GM12878 (cell line): ENCODE measurements at regions not wholly inside any gene's neighbourhood (a gene's known extent, or its start where the extent isn't known, plus 50 kb on each side); places are given as distances from the start of the nearest gene placed in this dataset.

Experiments used
- ATAC-seq: fragments of 200-7000 bp; cut with Tn5 transposase; 3 replicates; pipeline ENCODE4 v1.9.1; 2020; ENCODE audit warnings: mild to moderate bottlenecking, moderate library complexity
- BruUV-seq: library from RNA; stranded (reverse); fragments of 400-500 nt; replicated peaks from 2 replicates; lab custom pipeline; 2021; lab: Mats Ljungman, UMichigan
- CTCF ChIA-PET: fragments of 300-600 bp; sonication (Branson Sonifier 250); formaldehyde crosslinking; extraction: SDS; loops from one replicate; lab custom pipeline; 2021; ENCODE audit warnings: inconsistent platforms; lab: Yijun Ruan, JAX
- POLR2A ChIA-PET: fragments of 350-600 bp; formaldehyde crosslinking; extraction: SDS; loops from one replicate; lab custom pipeline; 2021; ENCODE audit warnings: inconsistent platforms; lab: Charles Lee
- RAD21 ChIA-PET: fragments of 300-600 bp; sonication (Branson Sonifier 250); formaldehyde crosslinking; loops from one replicate; lab custom pipeline; 2023; ENCODE audit warnings: antibody characterized with exemption; ENCODE audit not compliant: unreplicated experiment; lab: Charles Lee
- SMC1A ChIA-PET: fragments of 300-600 bp; sonication (Branson Sonifier 250); formaldehyde crosslinking; loops from one replicate; lab custom pipeline; 2023; ENCODE audit not compliant: unreplicated experiment, uncharacterized antibody; lab: Charles Lee
- DNase-seq: peaks from one replicate; pipeline ENCODE4 v3.0.0-alpha.2; 2011; ENCODE audit warnings: low read depth, low spot score
- FAIRE-seq: peaks from 3 replicates; lab custom pipeline; 2011; peaks lifted over from hg19 to GRCh38; lab: Jason Lieb, UNC
- H2AFZ ChIP-seq: 2 replicates; pipeline ENCODE4 v1.6.0; 2011; ENCODE audit warnings: low read depth, low read length, control low read depth; ENCODE audit not compliant: control insufficient read depth
- H3K27ac ChIP-seq: 2 replicates; pipeline ENCODE4 v1.5.1; 2011; ENCODE audit warnings: control low read depth; ENCODE audit not compliant: control insufficient read depth, insufficient read depth
- H3K27me3 ChIP-seq, 2 experiments: replicated peaks in 1 of 2; 2 replicates each; pipeline versions ENCODE4 v1.6.0 to v1.6.1; 2011; ENCODE audit warnings: low read length in 1 of 2; ENCODE audit not compliant: control insufficient read depth in 2 of 2, insufficient read depth in 2 of 2
- H3K36me3 ChIP-seq, 2 experiments: 2 replicates each; pipeline ENCODE4 v1.5.1; 2011; ENCODE audit warnings: low read length in 1 of 2; ENCODE audit not compliant: control insufficient read depth in 2 of 2, insufficient read depth in 2 of 2
- H3K4me1 ChIP-seq: 2 replicates; pipeline ENCODE4 v1.6.1; 2011; ENCODE audit warnings: mild to moderate bottlenecking, low read length, moderate library complexity, mixed read lengths; ENCODE audit not compliant: control insufficient read depth, insufficient read depth
- H3K4me2 ChIP-seq: 2 replicates; pipeline ENCODE4 v1.6.0; 2011; ENCODE audit warnings: control low read depth; ENCODE audit not compliant: control insufficient read depth, insufficient read depth
- H3K4me3 ChIP-seq: fragments of 200-600 bp; sonication (generic); 2 replicates; pipeline ENCODE4 v1.5.1; 2016
- H3K79me2 ChIP-seq: 2 replicates; pipeline ENCODE4 v1.6.0; 2011; ENCODE audit warnings: low read length; ENCODE audit not compliant: control insufficient read depth, insufficient read depth
- H3K9ac ChIP-seq: 2 replicates; pipeline ENCODE4 v1.8.0; 2011; ENCODE audit warnings: low read length, control low read depth, mixed read lengths; ENCODE audit not compliant: control insufficient read depth, insufficient read depth
- H3K9me3 ChIP-seq: replicated peaks from 3 replicates; pipeline ENCODE4 v1.5.1; 2011; ENCODE audit warnings: mild to moderate bottlenecking, low read length; ENCODE audit not compliant: control insufficient read depth, insufficient read depth
- H4K20me1 ChIP-seq: 2 replicates; pipeline ENCODE4 v1.6.0; 2011; ENCODE audit not compliant: control insufficient read depth, insufficient read depth
- BRCA1 ChIP-seq: IDR thresholded peaks from 2 replicates; pipeline ENCODE4 v1.6.1; 2011; ENCODE audit warnings: low read depth, low read length, improper control_type of control experiment
- CBX5 ChIP-seq: sonication (generic); IDR thresholded peaks from 2 replicates; pipeline ENCODE4 v1.6.1; 2016; ENCODE audit warnings: low read depth, moderate library complexity, mild to moderate bottlenecking, inconsistent platforms
- SMAD5 ChIP-seq: IDR thresholded peaks from 2 replicates; pipeline ENCODE4 v1.6.1; 2016; ENCODE audit warnings: antibody characterized with exemption, low read depth
- WGBS: methylation state at CpG from one replicate; pipeline ENCODE4 v1.1.6; 2016; ENCODE audit warnings: low lambda C conversion rate; ENCODE audit not compliant: insufficient replicate concordance, insufficient coverage; ENCODE audit errors: missing lambda C conversion rate; 5-methylcytosine and 5-hydroxymethylcytosine counted together
- in situ Hi-C: fragments of 300-500 bp; cut with MboI; formaldehyde crosslinking; loops from 9 replicates; pipeline ENCODE4 v1.14.3; 2018; ENCODE audit warnings: mixed read lengths
- intact Hi-C: fragments of 100-400 bp; cut with micrococcal nuclease; formaldehyde crosslinking; loops from one replicate; pipeline ENCODE4 v1.14.2; 2022; ENCODE audit not compliant: unreplicated experiment
- TF ChIP-seq, protein P1 (sequence below), 3 experiments: IDR thresholded peaks in 2 of 3; conservative IDR thresholded peaks in 1 of 3; 2 replicates each; pipeline ENCODE4 v1.5.1; 2011; ENCODE audit warnings: low read depth in 3 of 3, low read length in 3 of 3, mild to moderate bottlenecking in 3 of 3, control low read depth in 2 of 3, moderate library complexity in 2 of 3, inconsistent platforms in 1 of 3, mixed read lengths in 1 of 3; ENCODE audit not compliant: control insufficient read depth in 2 of 3, insufficient read depth in 1 of 3; ENCODE audit errors: extremely low read depth in 1 of 3

DNA sequence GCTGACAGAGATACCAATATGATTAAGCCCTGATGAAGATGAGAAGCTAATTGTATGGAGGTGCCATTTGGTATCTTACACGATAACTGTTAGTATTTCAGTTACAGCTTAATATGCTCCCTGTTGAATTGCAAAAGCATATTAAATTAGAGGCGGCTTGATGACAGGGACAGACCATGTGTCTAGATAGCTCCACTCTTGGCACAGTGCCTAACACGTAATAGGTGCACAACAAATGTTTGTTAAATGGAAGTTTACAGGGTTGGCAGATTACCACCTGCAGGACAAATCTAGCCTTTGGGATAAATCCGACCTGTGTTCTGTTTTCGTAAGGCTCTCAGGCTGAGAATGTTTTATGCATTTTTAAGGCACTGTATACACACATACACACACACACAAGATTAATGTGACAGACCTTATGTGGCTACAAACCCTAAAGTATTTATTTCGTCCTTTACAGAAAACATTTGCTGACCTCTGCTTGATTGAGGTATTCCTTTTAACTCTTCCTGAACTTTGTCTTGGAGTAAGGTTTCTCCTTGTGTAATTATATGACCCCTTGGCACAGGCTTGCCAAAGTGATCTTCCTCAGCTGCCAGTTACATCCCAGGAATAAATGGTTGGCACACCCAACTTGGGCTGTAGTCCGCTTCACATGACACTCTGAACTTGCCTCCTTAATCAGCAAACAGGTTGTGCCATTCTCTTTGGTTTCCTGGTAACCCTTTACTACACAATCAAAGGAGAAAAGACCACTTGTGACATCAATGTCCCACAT, 348.9 kb downstream of the HRH4 start:
- TF ChIP-seq CBX5 = no peak
- no peak for TF ChIP-seq BRCA1
- TF ChIP-seq SMAD5 = no peak
- TF ChIP-seq, protein P1, sequence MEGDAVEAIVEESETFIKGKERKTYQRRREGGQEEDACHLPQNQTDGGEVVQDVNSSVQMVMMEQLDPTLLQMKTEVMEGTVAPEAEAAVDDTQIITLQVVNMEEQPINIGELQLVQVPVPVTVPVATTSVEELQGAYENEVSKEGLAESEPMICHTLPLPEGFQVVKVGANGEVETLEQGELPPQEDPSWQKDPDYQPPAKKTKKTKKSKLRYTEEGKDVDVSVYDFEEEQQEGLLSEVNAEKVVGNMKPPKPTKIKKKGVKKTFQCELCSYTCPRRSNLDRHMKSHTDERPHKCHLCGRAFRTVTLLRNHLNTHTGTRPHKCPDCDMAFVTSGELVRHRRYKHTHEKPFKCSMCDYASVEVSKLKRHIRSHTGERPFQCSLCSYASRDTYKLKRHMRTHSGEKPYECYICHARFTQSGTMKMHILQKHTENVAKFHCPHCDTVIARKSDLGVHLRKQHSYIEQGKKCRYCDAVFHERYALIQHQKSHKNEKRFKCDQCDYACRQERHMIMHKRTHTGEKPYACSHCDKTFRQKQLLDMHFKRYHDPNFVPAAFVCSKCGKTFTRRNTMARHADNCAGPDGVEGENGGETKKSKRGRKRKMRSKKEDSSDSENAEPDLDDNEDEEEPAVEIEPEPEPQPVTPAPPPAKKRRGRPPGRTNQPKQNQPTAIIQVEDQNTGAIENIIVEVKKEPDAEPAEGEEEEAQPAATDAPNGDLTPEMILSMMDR (IDR thresholded peaks at IDR 0.05 in 2 of 3, conservative IDR thresholded peaks at IDR 0.05 in 1 of 3; ENCODE audit: control insufficient read depth in 2 of 3, extremely low read depth in 1 of 3, insufficient read depth in 1 of 3, low read depth in 3 of 3, low read length in 3 of 3) = no peak
- in situ Hi-C loops (no loop called here), intact Hi-C loops (loop anchor here (10.0 kb wide), 1 partner anchor 55 kb away; no protein-coding TSS in a partner anchor)
- DNase-seq (no peak), FAIRE-seq (no peak), ATAC-seq (no peak)
- H4K20me1 ChIP-seq = no peaks in the 10 kb centered on the region
- no peak overlapping the region for H3K27ac ChIP-seq
- no peaks in the 10 kb centered on the region for H3K27me3 ChIP-seq
- no peak overlapping the region for H3K9ac ChIP-seq
- no peaks in the 10 kb centered on the region for H3K9me3 ChIP-seq
- WGBS = 6% methylated on average over 7 of the region's 7 CpGs
- SMC1A ChIA-PET = interaction anchor here (0.6 kb wide), 1 partner anchor 9 kb away, joined by 4 read pairs; no protein-coding TSS in a partner anchor
- no peaks in the 10 kb centered on the region for H3K4me1 ChIP-seq
- CTCF ChIA-PET = interaction anchor here (0.6 kb wide), 1 partner anchor 193 kb away, joined by 3 read pairs; no protein-coding TSS in a partner anchor
- no peak overlapping the region for H2AFZ ChIP-seq
- RAD21 ChIA-PET = no interaction called here
- no peak overlapping the region for H3K4me2 ChIP-seq
- BruUV-seq = no TSS peak
- POLR2A ChIA-PET = no interaction called here
- no peaks in the 10 kb centered on the region for H3K36me3 ChIP-seq
- no peak overlapping the region for H3K4me3 ChIP-seq
- H3K79me2 ChIP-seq = no peaks in the 10 kb centered on the region
